ENCODE measurements at regions not wholly inside any gene's neighbourhood (a gene's known extent, or its start where the extent isn't known, plus 50 kb on each side); places are given as distances from the start of the nearest gene placed in this dataset.

DNA sequence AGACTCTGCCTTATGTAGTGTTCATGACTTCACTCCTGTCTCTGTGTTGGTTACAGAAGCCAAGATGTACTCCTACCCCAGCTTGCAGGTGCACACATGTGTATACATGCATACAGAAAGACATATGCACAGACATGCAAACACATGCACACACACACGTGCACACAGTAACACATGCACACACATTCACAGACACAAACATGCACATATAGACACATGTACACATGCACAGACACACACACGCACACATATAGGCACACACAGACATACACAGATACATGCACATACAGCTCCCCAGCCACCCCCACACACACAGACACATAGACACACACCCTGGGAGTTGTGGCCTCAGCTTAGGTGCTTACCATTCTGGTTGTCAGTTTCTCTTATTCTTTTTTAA, 362.6 kb upstream of the C1orf174 start:
- Histone ChIP-seq H3K27me3 (peaks cover 8% of the 10 kb centered on the region), H3K4me1 (no peaks in the 10 kb centered on the region), H3K4me3 (no peak overlapping the region), H3K9me3 (peaks cover 9% of the 10 kb centered on the region), H3K36me3 (no peaks in the 10 kb centered on the region), H3K27ac (no peak overlapping the region)
- DNase-seq (no peak), ATAC-seq (no peak)
- intact Hi-C loops (cut with DNase I): no loop called here
- TF ChIP-seq, protein P1, sequence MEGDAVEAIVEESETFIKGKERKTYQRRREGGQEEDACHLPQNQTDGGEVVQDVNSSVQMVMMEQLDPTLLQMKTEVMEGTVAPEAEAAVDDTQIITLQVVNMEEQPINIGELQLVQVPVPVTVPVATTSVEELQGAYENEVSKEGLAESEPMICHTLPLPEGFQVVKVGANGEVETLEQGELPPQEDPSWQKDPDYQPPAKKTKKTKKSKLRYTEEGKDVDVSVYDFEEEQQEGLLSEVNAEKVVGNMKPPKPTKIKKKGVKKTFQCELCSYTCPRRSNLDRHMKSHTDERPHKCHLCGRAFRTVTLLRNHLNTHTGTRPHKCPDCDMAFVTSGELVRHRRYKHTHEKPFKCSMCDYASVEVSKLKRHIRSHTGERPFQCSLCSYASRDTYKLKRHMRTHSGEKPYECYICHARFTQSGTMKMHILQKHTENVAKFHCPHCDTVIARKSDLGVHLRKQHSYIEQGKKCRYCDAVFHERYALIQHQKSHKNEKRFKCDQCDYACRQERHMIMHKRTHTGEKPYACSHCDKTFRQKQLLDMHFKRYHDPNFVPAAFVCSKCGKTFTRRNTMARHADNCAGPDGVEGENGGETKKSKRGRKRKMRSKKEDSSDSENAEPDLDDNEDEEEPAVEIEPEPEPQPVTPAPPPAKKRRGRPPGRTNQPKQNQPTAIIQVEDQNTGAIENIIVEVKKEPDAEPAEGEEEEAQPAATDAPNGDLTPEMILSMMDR (IDR thresholded peaks at IDR 0.05): no peak

GRCh38 chr1:4263699-4264098, 363.6 kb upstream of the C1orf174 start:
- no peak for ATAC-seq
- Histone ChIP-seq H3K27me3 (peaks cover 8% of the 10 kb centered on the region), H3K9me3 (peaks cover 2% of the 10 kb centered on the region), H3K4me3 (no peak overlapping the region), H3K36me3 (no peaks in the 10 kb centered on the region), H3K27ac (no peak overlapping the region), H3K4me1 (no peaks in the 10 kb centered on the region)
- TF ChIP-seq, protein P1 (IDR thresholded peaks at IDR 0.05): no peak
- intact Hi-C loops (cut with DNase I): no loop called here
- DNase-seq: no peak

- no peak for ATAC-seq
- intact Hi-C loops (cut with DNase I): no loop called here
- no peaks in the 10 kb centered on the region for H3K36me3 ChIP-seq
Observed at GRCh38 chr1:4265836-4266235, 365.8 kb upstream of the C1orf174 start.

GRCh38 chr1:4267381-4268261, 367.5 kb upstream of the C1orf174 start:
- Histone ChIP-seq H3K36me3 (no peaks in the 10 kb centered on the region), H3K4me1 (no peaks in the 10 kb centered on the region), H3K27ac (no peak overlapping the region), H3K27me3 (peaks cover 8% of the 10 kb centered on the region), H3K9me3 (no peaks in the 10 kb centered on the region), H3K4me3 (no peak overlapping the region)
- ATAC-seq: no peak
- DNase-seq: no peak
- intact Hi-C loops (cut with DNase I): no loop called here
- TF ChIP-seq, protein P1 (IDR thresholded peaks at IDR 0.05): no peak

More at GRCh38 chr1:4265836-4266235, 365.8 kb upstream of the C1orf174 start:
- Histone ChIP-seq H3K27me3 (peaks cover 8% of the 10 kb centered on the region), H3K27ac (no peak overlapping the region), H3K4me3 (no peak overlapping the region), H3K9me3 (no peaks in the 10 kb centered on the region), H3K4me1 (no peaks in the 10 kb centered on the region)
- TF ChIP-seq, protein P1 (IDR thresholded peaks at IDR 0.05): no peak
- DNase-seq: no peak

DNA sequence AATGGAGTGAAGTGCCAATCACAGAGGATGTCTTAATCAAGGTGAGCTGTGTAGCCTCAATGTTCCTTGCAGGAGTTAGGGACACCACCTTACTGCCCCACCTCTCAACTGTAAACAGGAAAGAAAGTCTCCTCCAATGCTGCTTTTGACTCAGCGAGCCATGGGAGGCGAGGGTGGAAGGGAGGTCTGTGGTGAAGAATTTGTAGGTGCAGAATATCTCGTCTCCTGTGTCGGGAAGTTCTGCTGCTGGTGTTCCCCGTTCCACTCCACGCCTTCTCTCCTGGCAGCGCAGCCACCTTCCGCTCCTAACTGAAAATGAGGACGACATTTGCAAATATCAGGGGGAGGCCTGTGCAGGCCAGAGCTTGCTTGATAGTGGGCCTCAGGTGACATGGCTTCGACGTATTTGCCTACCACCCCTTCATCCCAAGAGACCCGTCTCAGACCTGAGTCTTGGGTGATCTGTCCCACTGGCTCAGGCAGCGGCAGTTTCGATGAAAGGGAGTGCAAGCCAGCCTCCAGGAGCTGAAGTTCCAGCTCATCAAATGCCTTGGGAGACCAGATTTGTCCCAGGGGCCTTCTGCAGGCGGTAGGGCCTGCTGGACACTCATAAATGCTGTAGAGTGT, 368.3 kb upstream of the C1orf174 start:
- Histone ChIP-seq H3K36me3 (no peaks in the 10 kb centered on the region), H3K4me3 (no peak overlapping the region), H3K9me3 (no peaks in the 10 kb centered on the region), H3K27me3 (peaks cover 4% of the 10 kb centered on the region), H3K27ac (no peak overlapping the region), H3K4me1 (no peaks in the 10 kb centered on the region)
- DNase-seq: no peak
- intact Hi-C loops (cut with DNase I): no loop called here
- TF ChIP-seq, protein P1 (IDR thresholded peaks at IDR 0.05): no peak
- ATAC-seq: no peak
